ENCODE measurements at regions not wholly inside any gene's neighbourhood (a gene's known extent, or its start where the extent isn't known, plus 50 kb on each side); places are given as distances from the start of the nearest gene placed in this dataset.

DNA sequence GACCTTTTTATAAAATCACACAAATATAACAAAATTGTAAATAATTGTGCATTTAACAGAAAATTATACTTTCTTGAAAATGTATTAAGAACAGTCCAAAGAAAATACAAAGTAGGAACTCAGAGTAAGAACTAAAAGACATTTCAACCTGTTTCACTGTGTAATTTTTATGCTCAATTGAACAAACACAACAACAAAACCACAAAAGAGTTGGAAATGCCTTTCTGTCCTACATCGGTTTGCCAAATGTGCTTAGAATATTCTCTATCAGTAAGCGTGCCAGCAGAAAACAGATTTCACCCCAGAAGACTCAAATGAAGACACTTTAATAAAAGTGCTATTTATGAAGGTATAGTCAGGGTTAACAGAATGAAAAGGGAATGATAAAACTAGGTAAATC is 592.1 kb downstream of the PRELID2 start:
- DNase-seq (ENCODE audit: extremely low spot score in 2 of 2) = no peak
- Histone ChIP-seq H3K27ac (no peak overlapping the region), H3K27me3 (no peaks in the 10 kb centered on the region), H3K9me3 (no peaks in the 10 kb centered on the region), H3K36me3 (no peaks in the 10 kb centered on the region), H3K4me1 (no peaks in the 10 kb centered on the region), H3K4me3 (no peak overlapping the region)
- intact Hi-C loops (cut with DNase I) = no loop called here
- TF ChIP-seq POLR2AphosphoS5 (IDR thresholded peaks at IDR 0.05; ENCODE audit: insufficient read depth in 1 of 2, low read depth in 1 of 2) (no peak), POLR2A (IDR thresholded peaks at IDR 0.05) (no peak)
- TF ChIP-seq, protein P1, sequence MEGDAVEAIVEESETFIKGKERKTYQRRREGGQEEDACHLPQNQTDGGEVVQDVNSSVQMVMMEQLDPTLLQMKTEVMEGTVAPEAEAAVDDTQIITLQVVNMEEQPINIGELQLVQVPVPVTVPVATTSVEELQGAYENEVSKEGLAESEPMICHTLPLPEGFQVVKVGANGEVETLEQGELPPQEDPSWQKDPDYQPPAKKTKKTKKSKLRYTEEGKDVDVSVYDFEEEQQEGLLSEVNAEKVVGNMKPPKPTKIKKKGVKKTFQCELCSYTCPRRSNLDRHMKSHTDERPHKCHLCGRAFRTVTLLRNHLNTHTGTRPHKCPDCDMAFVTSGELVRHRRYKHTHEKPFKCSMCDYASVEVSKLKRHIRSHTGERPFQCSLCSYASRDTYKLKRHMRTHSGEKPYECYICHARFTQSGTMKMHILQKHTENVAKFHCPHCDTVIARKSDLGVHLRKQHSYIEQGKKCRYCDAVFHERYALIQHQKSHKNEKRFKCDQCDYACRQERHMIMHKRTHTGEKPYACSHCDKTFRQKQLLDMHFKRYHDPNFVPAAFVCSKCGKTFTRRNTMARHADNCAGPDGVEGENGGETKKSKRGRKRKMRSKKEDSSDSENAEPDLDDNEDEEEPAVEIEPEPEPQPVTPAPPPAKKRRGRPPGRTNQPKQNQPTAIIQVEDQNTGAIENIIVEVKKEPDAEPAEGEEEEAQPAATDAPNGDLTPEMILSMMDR (IDR thresholded peaks at IDR 0.05) = no peak

DNA sequence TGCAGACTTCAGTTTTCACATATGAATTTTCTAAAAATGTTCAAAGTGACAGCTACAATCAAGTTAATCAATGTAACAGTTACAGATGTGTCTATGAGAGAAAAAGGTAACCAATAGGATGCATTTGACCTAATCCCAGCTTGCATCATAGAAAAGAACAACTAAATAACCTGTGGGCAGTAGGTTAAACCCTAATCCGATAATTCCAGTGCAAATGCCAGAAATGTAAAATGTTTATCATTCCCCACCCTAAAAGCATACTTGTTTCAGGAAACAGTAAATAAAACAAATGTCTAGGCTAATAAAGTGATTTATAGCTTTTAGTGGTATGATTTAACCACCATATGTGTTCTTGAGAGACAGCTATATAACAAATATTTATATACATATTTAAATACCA is 592.6 kb downstream of the PRELID2 start:
- Histone ChIP-seq H3K9me3 (no peaks in the 10 kb centered on the region), H3K36me3 (no peaks in the 10 kb centered on the region), H3K27ac (no peak overlapping the region), H3K4me3 (no peak overlapping the region), H3K27me3 (no peaks in the 10 kb centered on the region), H3K4me1 (no peaks in the 10 kb centered on the region)
- TF ChIP-seq POLR2A (IDR thresholded peaks at IDR 0.05) (no peak), POLR2AphosphoS5 (IDR thresholded peaks at IDR 0.05; ENCODE audit: insufficient read depth in 1 of 2, low read depth in 1 of 2) (no peak)
- TF ChIP-seq, protein P1 (IDR thresholded peaks at IDR 0.05) = no peak
- intact Hi-C loops (cut with DNase I) = no loop called here
- DNase-seq (ENCODE audit: extremely low spot score in 2 of 2) = no peak

DNA sequence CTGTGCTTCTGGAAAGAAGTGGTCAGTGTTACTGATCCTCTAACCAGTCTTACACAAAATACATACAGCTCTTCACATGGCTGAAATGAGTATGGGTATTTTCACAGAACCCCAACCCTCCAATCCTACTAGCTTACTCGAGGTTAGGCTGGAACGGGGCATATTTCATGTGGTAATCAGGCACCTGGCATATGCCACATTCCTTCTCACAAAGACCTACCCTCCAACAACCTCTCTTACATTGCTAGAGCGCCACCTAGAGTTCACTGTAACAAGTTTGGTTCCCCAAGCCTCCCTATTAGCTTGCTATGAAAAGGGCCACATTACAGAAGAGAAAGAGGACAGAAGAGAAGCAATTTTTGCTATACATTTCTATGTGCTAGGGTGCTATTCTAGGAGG is 597.3 kb downstream of the PRELID2 start:
- Histone ChIP-seq H3K27ac (no peak overlapping the region), H3K9me3 (no peaks in the 10 kb centered on the region), H3K4me3 (no peak overlapping the region), H3K27me3 (no peaks in the 10 kb centered on the region), H3K36me3 (no peaks in the 10 kb centered on the region), H3K4me1 (no peaks in the 10 kb centered on the region)
- DNase-seq (ENCODE audit: extremely low spot score in 2 of 2) = no peak
- intact Hi-C loops (cut with DNase I) = no loop called here
- TF ChIP-seq POLR2AphosphoS5 (IDR thresholded peaks at IDR 0.05; ENCODE audit: insufficient read depth in 1 of 2, low read depth in 1 of 2) (no peak), POLR2A (IDR thresholded peaks at IDR 0.05) (no peak)
- TF ChIP-seq, protein P1 (IDR thresholded peaks at IDR 0.05) = no peak

DNA sequence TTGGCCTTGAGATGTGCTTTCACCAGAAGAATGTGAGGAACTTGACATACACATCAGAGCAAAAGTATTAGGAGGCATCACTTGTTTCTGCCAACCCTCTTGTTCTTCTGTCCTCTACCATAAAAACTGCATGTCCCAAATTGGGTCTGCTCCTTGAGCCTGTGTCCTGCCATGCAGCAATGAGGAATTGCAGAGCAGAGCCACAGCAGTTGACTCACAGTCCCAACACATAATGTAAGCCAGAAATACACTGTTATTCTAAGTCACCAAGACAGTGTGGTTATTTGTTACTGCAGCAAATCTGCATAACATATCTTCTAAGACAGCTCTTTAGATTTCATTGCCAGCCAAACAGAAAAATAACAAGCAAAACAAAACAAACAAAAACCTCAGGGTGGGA is 598.2 kb downstream of the PRELID2 start:
- H3K36me3 ChIP-seq = no peaks in the 10 kb centered on the region
- H3K4me3 ChIP-seq = no peak overlapping the region
- intact Hi-C loops (cut with DNase I) = no loop called here
- H3K4me1 ChIP-seq = no peaks in the 10 kb centered on the region
- H3K27me3 ChIP-seq = no peaks in the 10 kb centered on the region
- TF ChIP-seq, protein P1 (IDR thresholded peaks at IDR 0.05) = no peak
- TF ChIP-seq POLR2AphosphoS5 (IDR thresholded peaks at IDR 0.05; ENCODE audit: insufficient read depth in 1 of 2, low read depth in 1 of 2) (no peak), POLR2A (IDR thresholded peaks at IDR 0.05) (no peak)
- no peak overlapping the region for H3K27ac ChIP-seq
- no peak for DNase-seq (ENCODE audit: extremely low spot score in 2 of 2)
- no peaks in the 10 kb centered on the region for H3K9me3 ChIP-seq

DNA sequence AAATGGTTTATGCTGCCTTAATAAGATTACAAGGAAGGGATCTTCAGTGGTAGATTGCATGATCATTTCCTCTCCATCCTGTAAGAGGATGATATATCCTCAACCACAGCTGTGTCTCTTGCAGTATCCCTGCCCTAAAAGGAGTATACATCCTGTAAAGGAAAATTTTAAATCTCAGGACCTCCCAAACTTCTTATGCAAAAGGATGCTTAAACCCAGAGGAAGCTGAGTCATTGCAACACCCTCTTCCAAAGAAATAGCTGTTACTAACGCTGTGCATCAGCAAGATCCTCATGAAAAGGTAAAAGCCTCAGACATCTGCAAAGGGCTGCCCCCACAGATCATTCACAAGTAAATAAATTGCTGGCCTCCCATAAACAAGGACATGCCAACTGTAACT is 599.0 kb downstream of the PRELID2 start:
- Histone ChIP-seq H3K4me1 (no peaks in the 10 kb centered on the region), H3K27ac (no peak overlapping the region), H3K4me3 (no peak overlapping the region), H3K36me3 (no peaks in the 10 kb centered on the region), H3K9me3 (no peaks in the 10 kb centered on the region), H3K27me3 (no peaks in the 10 kb centered on the region)
- TF ChIP-seq, protein P1 (IDR thresholded peaks at IDR 0.05) = no peak
- TF ChIP-seq POLR2AphosphoS5 (IDR thresholded peaks at IDR 0.05; ENCODE audit: insufficient read depth in 1 of 2, low read depth in 1 of 2) (no peak), POLR2A (IDR thresholded peaks at IDR 0.05) (no peak)
- intact Hi-C loops (cut with DNase I) = no loop called here
- DNase-seq (ENCODE audit: extremely low spot score in 2 of 2) = no peak

All from vagina (tissue), 2 donors.